Endothelial cell of umbilical vein (primary cell): ENCODE measurements at regions not wholly inside any gene's neighbourhood (a gene's known extent, or its start where the extent isn't known, plus 50 kb on each side); places are given as distances from the start of the nearest gene placed in this dataset.

Experiments used
- BruUV-seq: library from RNA; stranded (reverse); fragments of 400-500 nt; replicated peaks from 2 replicates; lab custom pipeline; 2021; lab: Mats Ljungman, UMichigan
- CTCF ChIA-PET: fragments of 300-600, 350-600 bp; sonication (Branson Sonifier 250); formaldehyde crosslinking; loops from one replicate; lab custom pipeline; 2021; ENCODE audit warnings: antibody characterized with exemption, inconsistent platforms; lab: Charles Lee
- POLR2A ChIA-PET: fragments of 300-600, 350-600 bp; sonication (Branson Sonifier 250); formaldehyde crosslinking; loops from one replicate; lab custom pipeline; 2021; ENCODE audit warnings: antibody characterized with exemption, inconsistent platforms; lab: Charles Lee
- DNase-seq: peaks from one replicate; pipeline ENCODE4 v3.0.0-alpha.2; 2011; ENCODE audit warnings: low read depth, low spot score
- FAIRE-seq: peaks from 2 replicates; lab custom pipeline; 2011; peaks lifted over from hg19 to GRCh38; lab: Jason Lieb, UNC
- H2AFZ ChIP-seq: 2 replicates; pipeline ENCODE4 v1.6.0; 2012; ENCODE audit warnings: low read depth, low read length, control low read depth, inconsistent platforms
- H3K27ac ChIP-seq: 2 replicates; pipeline ENCODE4 v1.5.1; 2011; ENCODE audit warnings: low read depth, mild to moderate bottlenecking, control low read depth, low read length, moderate library complexity; ENCODE audit not compliant: insufficient read depth
- H3K27me3 ChIP-seq, 2 experiments: 2 replicates each; pipeline versions ENCODE4 v1.6.0 to v1.6.1; 2011; ENCODE audit warnings: low read length in 2 of 2, mixed read lengths in 1 of 2; ENCODE audit not compliant: control insufficient read depth in 2 of 2, insufficient read depth in 2 of 2
- H3K36me3 ChIP-seq, 2 experiments: 2 replicates in 1 of 2; 3 replicates in 1 of 2; pipeline ENCODE4 v1.5.1; 2011; ENCODE audit warnings: low read length in 2 of 2, mild to moderate bottlenecking in 1 of 2, moderate library complexity in 1 of 2; ENCODE audit not compliant: control insufficient read depth in 2 of 2, insufficient read depth in 2 of 2; ENCODE audit errors: extremely low read depth in 1 of 2
- H3K4me1 ChIP-seq: 3 replicates; pipeline ENCODE4 v1.5.1; 2011; ENCODE audit warnings: mild to moderate bottlenecking, low read length; ENCODE audit not compliant: control insufficient read depth, insufficient read depth; ENCODE audit errors: extremely low read depth
- H3K4me2 ChIP-seq: 2 replicates; pipeline ENCODE4 v1.6.1; 2011; ENCODE audit warnings: low read length, control low read depth, mixed read lengths; ENCODE audit not compliant: insufficient read depth
- H3K4me3 ChIP-seq, 3 experiments: fragments of 200-600 bp in 1 of 3; sonication (generic), shearing (Covaris generic) in 1 of 3; replicated peaks in 1 of 3; 2 replicates each; pipeline ENCODE4 v1.5.1; 2011 to 2016; ENCODE audit warnings: control low read depth in 3 of 3, low read length in 3 of 3, mild to moderate bottlenecking in 2 of 3, inconsistent platforms in 1 of 3, low read depth in 1 of 3, moderate library complexity in 1 of 3; ENCODE audit not compliant: insufficient read depth in 1 of 3
- H3K79me2 ChIP-seq: 2 replicates; pipeline ENCODE4 v1.6.0; 2012; ENCODE audit warnings: low read length, inconsistent platforms; ENCODE audit not compliant: control insufficient read depth, insufficient read depth
- H3K9ac ChIP-seq: replicated peaks from 2 replicates; pipeline ENCODE3; 2011; ENCODE audit warnings: low read length, control low read depth; ENCODE audit not compliant: insufficient read depth; ENCODE audit errors: extremely low read depth
- H3K9me1 ChIP-seq: replicated peaks from 3 replicates; pipeline ENCODE4 v1.6.0; 2011; ENCODE audit warnings: mild to moderate bottlenecking, low read length; ENCODE audit not compliant: control insufficient read depth, insufficient read depth; ENCODE audit errors: extremely low read depth
- H3K9me3 ChIP-seq: replicated peaks from 2 replicates; pipeline ENCODE4 v1.5.1; 2012; ENCODE audit warnings: low read length, inconsistent platforms; ENCODE audit not compliant: control insufficient read depth, insufficient read depth
- H4K20me1 ChIP-seq: replicated peaks from 2 replicates; pipeline ENCODE3; 2011; ENCODE audit warnings: mild to moderate bottlenecking, low read length; ENCODE audit not compliant: control insufficient read depth, insufficient read depth; ENCODE audit errors: extremely low read depth
- CTCF ChIP-seq, 2 donors: IDR thresholded peaks; 1 replicate in 1 of 2; 2 replicates in 1 of 2; pipeline ENCODE4 v1.5.1; 2011; ENCODE audit warnings: low read length in 2 of 2, mild to moderate bottlenecking in 2 of 2, moderate library complexity in 2 of 2, control low read depth in 1 of 2, inconsistent platforms in 1 of 2, low read depth in 1 of 2; ENCODE audit not compliant: insufficient read depth in 1 of 2; ENCODE audit errors: extremely low read depth in 1 of 2
- EZH2 ChIP-seq: IDR thresholded peaks from 2 replicates; pipeline ENCODE4 v1.6.1; 2012; ENCODE audit warnings: borderline replicate concordance, low read depth, mild to moderate bottlenecking, moderate library complexity, low read length, inconsistent platforms; ENCODE audit not compliant: severe bottlenecking
- FOS ChIP-seq: IDR thresholded peaks from 2 replicates; pipeline ENCODE4 v1.6.1; 2011; ENCODE audit warnings: mild to moderate bottlenecking, low read length, moderate library complexity, borderline replicate concordance; ENCODE audit not compliant: insufficient read depth
- GATA2 ChIP-seq: IDR thresholded peaks from 2 replicates; pipeline ENCODE4 v1.7.0; 2011; ENCODE audit warnings: low read depth, mild to moderate bottlenecking, moderate library complexity, mixed read lengths, low read length; ENCODE audit not compliant: insufficient read length, insufficient read depth
- JUN ChIP-seq: IDR thresholded peaks from 2 replicates; pipeline ENCODE4 v1.6.1; 2011; ENCODE audit warnings: borderline replicate concordance, low read depth; ENCODE audit not compliant: insufficient read length, insufficient read depth
- MYC ChIP-seq: IDR thresholded peaks from one replicate; pipeline ENCODE4 v1.6.1; 2011; ENCODE audit warnings: mild to moderate bottlenecking, low read depth, low read length
- POLR2A ChIP-seq: IDR thresholded peaks from 2 replicates; pipeline ENCODE4 v1.6.1; 2012; ENCODE audit warnings: low read depth, mild to moderate bottlenecking, control low read depth, low read length
- POLR2AphosphoS5 ChIP-seq: IDR thresholded peaks from 2 replicates; pipeline ENCODE4 v1.6.1; 2012; ENCODE audit warnings: low read depth, mild to moderate bottlenecking, control low read depth, low read length, moderate library complexity; ENCODE audit not compliant: insufficient read depth
- dilution Hi-C: fragments of 300-500 bp; cut with MboI; formaldehyde crosslinking; loops from one replicate; pipeline ENCODE4 v1.15.0; 2019; ENCODE audit warnings: low sequenced_read_pairs; ENCODE audit not compliant: extremely low pct_ligation_motif_present
- intact Hi-C: fragments of 100-400 bp; cut with micrococcal nuclease; formaldehyde crosslinking; loops from one replicate; pipeline ENCODE4 v1.10.0; 2022
- TF ChIP-seq, protein P1 (sequence below): IDR thresholded peaks from 2 replicates; pipeline ENCODE4 v1.6.1; 2011; ENCODE audit not compliant: insufficient read depth, insufficient read length

DNA sequence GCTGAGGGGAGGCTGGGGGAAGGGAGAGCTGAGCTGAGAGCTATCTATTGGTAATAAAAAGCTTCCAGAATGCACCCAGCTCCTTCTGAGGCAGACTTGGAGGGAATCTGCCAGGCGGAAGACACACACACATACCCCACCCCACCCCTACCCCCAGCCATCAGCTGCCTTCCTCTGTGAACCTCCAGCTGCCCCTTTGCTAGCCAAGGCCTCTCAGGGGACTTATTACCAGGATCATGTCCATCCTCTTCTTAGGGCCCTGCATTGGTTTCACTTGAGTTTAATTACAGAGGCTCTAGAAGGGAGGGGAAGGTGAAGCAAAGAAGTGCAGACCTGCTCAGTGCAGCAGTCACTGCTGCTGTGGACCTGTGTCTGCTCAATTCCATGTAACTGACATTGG, 156.4 kb downstream of the OMA1 start:
- no peaks in the 10 kb centered on the region for H3K36me3 ChIP-seq
- TF ChIP-seq POLR2A (no peak), FOS (no peak), POLR2AphosphoS5 (no peak), JUN (no peak), CTCF (IDR thresholded peaks at IDR 0.05; ENCODE audit: extremely low read depth in 1 of 2, insufficient read depth in 1 of 2, low read depth in 1 of 2, low read length in 2 of 2) (no peak)
- no peak for DNase-seq
- H3K27ac ChIP-seq: no peak overlapping the region
- no peaks in the 10 kb centered on the region for H3K79me2 ChIP-seq
- H3K9me1 ChIP-seq: no peaks in the 10 kb centered on the region
- H2AFZ ChIP-seq: no peak overlapping the region
- peaks cover 11% of the 10 kb centered on the region for H3K4me1 ChIP-seq
- FAIRE-seq: no peak
- ChIA-PET CTCF (no interaction called here), POLR2A (no interaction called here)
- H3K4me2 ChIP-seq: no peak overlapping the region
- H4K20me1 ChIP-seq: no peaks in the 10 kb centered on the region
- intact Hi-C loops: loop anchor here (10.0 kb wide), 1 partner anchor 155 kb away; the partner anchor contains the start of gene OMA1
- dilution Hi-C loops: no loop called here
- H3K9me3 ChIP-seq: no peaks in the 10 kb centered on the region
- H3K4me3 ChIP-seq: no peak overlapping the region
- BruUV-seq: no TSS peak
- H3K27me3 ChIP-seq: peaks cover 0 to 2% of the 10 kb centered on the region in 2 experiments
- H3K9ac ChIP-seq: no peak overlapping the region

GRCh38 chr1:58380345-58380744, 166.2 kb downstream of the OMA1 start:
- H3K9me3 ChIP-seq: no peaks in the 10 kb centered on the region
- POLR2A ChIA-PET: no interaction called here
- no peak for TF ChIP-seq GATA2
- no peak for TF ChIP-seq FOS
- TF ChIP-seq JUN: no peak
- TF ChIP-seq, protein P1, sequence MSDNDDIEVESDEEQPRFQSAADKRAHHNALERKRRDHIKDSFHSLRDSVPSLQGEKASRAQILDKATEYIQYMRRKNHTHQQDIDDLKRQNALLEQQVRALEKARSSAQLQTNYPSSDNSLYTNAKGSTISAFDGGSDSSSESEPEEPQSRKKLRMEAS: no peak
- no peak for TF ChIP-seq POLR2AphosphoS5
- TF ChIP-seq EZH2: no peak
- no peak for TF ChIP-seq MYC
- no peak for TF ChIP-seq POLR2A
- TF ChIP-seq CTCF (IDR thresholded peaks at IDR 0.05; ENCODE audit: extremely low read depth in 1 of 2, insufficient read depth in 1 of 2, low read depth in 1 of 2, low read length in 2 of 2): no peak
- no peaks in the 10 kb centered on the region for H3K4me1 ChIP-seq
- no peaks in the 10 kb centered on the region for H4K20me1 ChIP-seq
- no TSS peak for BruUV-seq
- no peaks in the 10 kb centered on the region for H3K9me1 ChIP-seq
- H3K9ac ChIP-seq: no peak overlapping the region
- FAIRE-seq (no peak), DNase-seq (no peak)
- H2AFZ ChIP-seq: no peak overlapping the region
- H3K4me2 ChIP-seq: no peak overlapping the region
- H3K4me3 ChIP-seq: no peak overlapping the region
- no peaks in the 10 kb centered on the region for H3K79me2 ChIP-seq
- intact Hi-C loops (no loop called here), dilution Hi-C loops (no loop called here)
- CTCF ChIA-PET: interaction anchor here (1.2 kb wide), 1 partner anchor 44 kb away, joined by 3 read pairs; no protein-coding TSS in a partner anchor
- no peaks in the 10 kb centered on the region for H3K27me3 ChIP-seq
- H3K36me3 ChIP-seq: no peaks in the 10 kb centered on the region
- H3K27ac ChIP-seq: no peak overlapping the region
